ENCODE measurements at regions not wholly inside any gene's neighbourhood (a gene's known extent, or its start where the extent isn't known, plus 50 kb on each side); places are given as distances from the start of the nearest gene placed in this dataset.

DNA sequence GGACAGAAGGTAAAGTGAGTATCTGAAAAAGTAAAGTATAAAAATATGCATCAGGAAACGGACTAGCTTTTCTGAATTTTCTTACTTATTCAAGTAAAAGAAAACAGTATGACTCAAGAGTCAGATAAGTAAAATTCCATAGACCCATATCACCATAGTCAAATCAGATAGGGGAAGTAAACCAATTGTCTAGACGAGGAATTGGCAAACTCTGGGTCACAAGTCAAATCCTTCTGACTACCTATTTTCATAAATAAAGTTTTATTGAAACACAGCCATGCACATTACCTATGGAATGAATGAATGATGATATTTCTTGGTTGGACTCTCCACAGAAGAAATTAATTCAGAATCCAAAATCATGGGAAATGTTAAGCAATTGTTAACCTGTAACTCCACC is 59.1 kb upstream of the TMC1 start:
- no peak for DNase-seq
- intact Hi-C loops (cut with DNase I) = no loop called here
- Histone ChIP-seq H3K27ac (no peak overlapping the region), H3K27me3 (no peaks in the 10 kb centered on the region), H3K9me3 (replicated peaks in 1 of 3) (no peaks in the 10 kb centered on the region), H3K4me1 (replicated peaks in 1 of 2) (no peaks in the 10 kb centered on the region), H3K36me3 (replicated peaks in 1 of 2) (no peaks in the 10 kb centered on the region), H3K4me3 (no peak overlapping the region)
- no peak for TF ChIP-seq POLR2A (IDR thresholded peaks at IDR 0.05)
- TF ChIP-seq, protein P1, sequence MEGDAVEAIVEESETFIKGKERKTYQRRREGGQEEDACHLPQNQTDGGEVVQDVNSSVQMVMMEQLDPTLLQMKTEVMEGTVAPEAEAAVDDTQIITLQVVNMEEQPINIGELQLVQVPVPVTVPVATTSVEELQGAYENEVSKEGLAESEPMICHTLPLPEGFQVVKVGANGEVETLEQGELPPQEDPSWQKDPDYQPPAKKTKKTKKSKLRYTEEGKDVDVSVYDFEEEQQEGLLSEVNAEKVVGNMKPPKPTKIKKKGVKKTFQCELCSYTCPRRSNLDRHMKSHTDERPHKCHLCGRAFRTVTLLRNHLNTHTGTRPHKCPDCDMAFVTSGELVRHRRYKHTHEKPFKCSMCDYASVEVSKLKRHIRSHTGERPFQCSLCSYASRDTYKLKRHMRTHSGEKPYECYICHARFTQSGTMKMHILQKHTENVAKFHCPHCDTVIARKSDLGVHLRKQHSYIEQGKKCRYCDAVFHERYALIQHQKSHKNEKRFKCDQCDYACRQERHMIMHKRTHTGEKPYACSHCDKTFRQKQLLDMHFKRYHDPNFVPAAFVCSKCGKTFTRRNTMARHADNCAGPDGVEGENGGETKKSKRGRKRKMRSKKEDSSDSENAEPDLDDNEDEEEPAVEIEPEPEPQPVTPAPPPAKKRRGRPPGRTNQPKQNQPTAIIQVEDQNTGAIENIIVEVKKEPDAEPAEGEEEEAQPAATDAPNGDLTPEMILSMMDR (IDR thresholded peaks at IDR 0.05) = no peak
- WGBS, 4 donors = 64 to 81% (median 65%) methylated on average over 2 of the region's 2 CpGs

DNA sequence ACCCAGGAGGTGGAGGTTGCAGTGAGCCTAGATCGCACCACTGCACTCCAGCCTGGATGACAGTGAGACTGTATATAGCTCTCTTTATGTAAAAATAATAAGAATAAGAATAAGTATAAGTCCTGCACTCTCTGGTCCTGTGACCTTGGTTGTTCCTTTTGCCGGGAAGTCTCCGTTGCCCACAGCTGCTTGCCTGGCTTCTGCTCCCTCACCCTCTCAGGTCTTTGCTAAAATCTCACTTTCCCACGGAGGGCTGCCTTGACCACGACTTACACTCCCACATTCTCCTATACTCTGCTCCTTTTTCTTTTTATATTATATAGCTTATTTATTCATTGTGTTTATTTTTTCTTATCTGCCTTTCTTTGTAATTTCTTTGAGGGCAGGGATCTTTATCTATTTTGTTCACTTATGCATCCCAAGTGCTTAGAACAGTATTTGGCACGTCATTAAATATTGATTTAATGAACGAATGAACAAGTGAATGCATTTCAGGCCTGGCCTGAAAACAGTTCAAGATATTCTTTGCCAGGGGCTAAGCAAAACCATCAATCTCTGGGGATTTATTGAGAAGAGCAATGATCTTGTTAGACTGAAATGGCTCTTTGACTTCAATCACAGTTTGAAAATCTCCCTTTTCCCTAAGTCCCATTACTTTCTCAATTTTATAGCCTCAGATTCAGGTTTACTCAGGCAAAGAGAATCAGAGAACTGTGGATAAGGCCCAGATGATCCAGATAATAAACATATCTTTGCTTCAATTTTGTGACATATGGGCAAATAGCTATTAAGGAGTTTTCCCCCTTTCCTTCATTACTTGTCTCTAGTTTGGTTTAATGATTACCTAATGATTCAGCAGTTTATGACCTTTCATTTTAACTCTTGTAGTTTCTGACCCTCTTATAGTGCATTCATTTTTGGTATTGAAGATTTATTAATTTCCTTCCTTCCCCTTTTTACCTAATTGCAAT is 60.8 kb upstream of the TMC1 start:
- no peak for DNase-seq
- TF ChIP-seq POLR2A (IDR thresholded peaks at IDR 0.05) = no peak
- TF ChIP-seq, protein P1 (IDR thresholded peaks at IDR 0.05) = no peak
- H3K4me3 ChIP-seq = no peak overlapping the region
- intact Hi-C loops (cut with DNase I) = no loop called here
- WGBS, 4 donors = 76 to 86% (median 82%) methylated on average over 7 of the region's 7 CpGs
- no peaks in the 10 kb centered on the region for H3K36me3 ChIP-seq (replicated peaks in 1 of 2)
- H3K27ac ChIP-seq = no peak overlapping the region
- no peaks in the 10 kb centered on the region for H3K27me3 ChIP-seq
- H3K4me1 ChIP-seq (replicated peaks in 1 of 2) = no peaks in the 10 kb centered on the region
- H3K9me3 ChIP-seq (replicated peaks in 1 of 3) = no peaks in the 10 kb centered on the region

DNA sequence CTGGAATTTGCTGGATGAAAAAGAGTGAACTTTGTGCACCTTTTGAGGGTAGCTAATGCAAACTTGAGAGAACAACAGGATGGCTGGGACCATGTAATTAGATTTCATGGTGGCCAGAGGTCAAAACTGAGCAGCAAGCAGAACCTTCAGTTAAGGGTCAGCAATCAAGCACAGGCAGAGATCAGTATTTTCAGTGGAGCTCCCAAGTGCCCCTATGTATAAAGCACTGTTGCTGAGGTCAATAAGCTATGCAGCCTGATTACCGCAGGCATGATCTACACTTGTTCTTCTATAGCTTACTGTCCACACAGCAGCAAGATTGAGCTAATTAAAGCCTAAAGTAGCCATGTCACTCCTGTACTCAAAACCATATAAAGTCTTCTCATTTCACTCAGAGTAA is 62.1 kb upstream of the TMC1 start:
- no peaks in the 10 kb centered on the region for H3K4me1 ChIP-seq (replicated peaks in 1 of 2)
- intact Hi-C loops (cut with DNase I) = no loop called here
- H3K4me3 ChIP-seq = no peak overlapping the region
- H3K9me3 ChIP-seq (replicated peaks in 1 of 3) = no peaks in the 10 kb centered on the region
- H3K27ac ChIP-seq = no peak overlapping the region
- DNase-seq = no peak
- WGBS, 4 donors = 87 to 100% (median 89%) methylated on average over 1 of the region's 1 CpG
- TF ChIP-seq, protein P1 (IDR thresholded peaks at IDR 0.05) = no peak
- TF ChIP-seq POLR2A (IDR thresholded peaks at IDR 0.05) = no peak
- no peaks in the 10 kb centered on the region for H3K36me3 ChIP-seq (replicated peaks in 1 of 2)
- H3K27me3 ChIP-seq = no peaks in the 10 kb centered on the region

DNA sequence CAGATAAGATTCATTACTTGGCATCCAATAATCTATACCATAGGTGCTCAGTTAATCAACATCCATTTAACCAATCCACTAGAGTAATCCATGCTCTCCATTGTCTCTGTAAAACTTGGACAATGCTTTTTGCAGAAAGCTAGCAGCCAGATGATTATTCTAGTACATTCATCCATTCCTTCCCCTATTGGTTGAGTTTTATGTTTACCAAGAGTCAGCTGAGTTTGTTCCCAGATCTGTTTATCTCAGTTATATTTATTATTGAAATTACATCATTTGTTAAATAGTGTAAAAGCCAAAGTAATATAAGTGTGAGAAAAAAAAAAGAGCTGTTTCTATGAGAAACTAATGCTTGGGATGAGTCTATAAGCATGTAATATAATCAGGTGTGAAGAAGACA is 63.3 kb upstream of the TMC1 start:
- TF ChIP-seq POLR2A (IDR thresholded peaks at IDR 0.05) = no peak
- TF ChIP-seq, protein P1 (IDR thresholded peaks at IDR 0.05) = no peak
- H3K9me3 ChIP-seq (replicated peaks in 1 of 3) = no peaks in the 10 kb centered on the region
- no peak for DNase-seq
- no peaks in the 10 kb centered on the region for H3K36me3 ChIP-seq (replicated peaks in 1 of 2)
- intact Hi-C loops (cut with DNase I) = no loop called here
- no peaks in the 10 kb centered on the region for H3K4me1 ChIP-seq (replicated peaks in 1 of 2)
- no peaks in the 10 kb centered on the region for H3K27me3 ChIP-seq
- H3K4me3 ChIP-seq = no peak overlapping the region
- H3K27ac ChIP-seq = no peak overlapping the region
